GM12891 (cell line): ENCODE measurements at regions not wholly inside any gene's neighbourhood (a gene's known extent, or its start where the extent isn't known, plus 50 kb on each side); places are given as distances from the start of the nearest gene placed in this dataset.
A peak's percentile ranks its signal among the peaks of the same experiment; 100 is the strongest.

Experiments used
- DNase-seq: peaks from one replicate; pipeline ENCODE4 v3.0.0; 2011; ENCODE audit warnings: low spot score; ENCODE audit not compliant: insufficient read length
- FAIRE-seq: peaks from 2 replicates; lab custom pipeline; 2011; peaks lifted over from hg19 to GRCh38; lab: Jason Lieb, UNC
- PAX5 ChIP-seq: IDR thresholded peaks from 2 replicates; pipeline ENCODE4 v1.6.1; 2011; ENCODE audit warnings: low read length, moderate library complexity, mild to moderate bottlenecking; ENCODE audit not compliant: insufficient read depth, severe bottlenecking
- POLR2A ChIP-seq: IDR thresholded peaks from 2 replicates; pipeline ENCODE4 v1.6.1; 2011; ENCODE audit warnings: low read depth, low read length, control low read depth
- POLR2AphosphoS5 ChIP-seq: IDR thresholded peaks from 2 replicates; pipeline ENCODE4 v1.6.1; 2011; ENCODE audit warnings: low read depth, low read length, control low read depth
- POU2F2 ChIP-seq: IDR thresholded peaks from 2 replicates; pipeline ENCODE4 v1.6.1; 2011; ENCODE audit warnings: low read depth, mild to moderate bottlenecking, control low read depth, low read length, moderate library complexity
- SPI1 ChIP-seq: IDR thresholded peaks from 2 replicates; pipeline ENCODE4 v1.6.1; 2011; ENCODE audit warnings: low read depth, low read length, control low read depth
- TAF1 ChIP-seq: IDR thresholded peaks from 2 replicates; pipeline ENCODE4 v1.6.1; 2011; ENCODE audit warnings: low read depth, low read length, control low read depth

GRCh38 chr12:68446384-68446783 lies 114.2 kb upstream of the MDM1 start:
- TF ChIP-seq SPI1 (no peak), POLR2A (no peak), PAX5 (no peak), POU2F2 (no peak), TAF1 (no peak), POLR2AphosphoS5 (no peak)
- DNase-seq (no peak), FAIRE-seq (no peak)

- FAIRE-seq (no peak), DNase-seq (no peak)
- TF ChIP-seq POLR2A (no peak), TAF1 (no peak), SPI1 (no peak), POU2F2 (no peak), PAX5 (no peak), POLR2AphosphoS5 (no peak)
These were observed 115.0 kb upstream of the MDM1 start for GRCh38 chr12:68446901-68447796.

GRCh38 chr12:68447797-68448260 lies 115.7 kb upstream of the MDM1 start:
- FAIRE-seq (no peak), DNase-seq (no peak)
- no peak for TF ChIP-seq PAX5
- no peak for TF ChIP-seq SPI1
- no peak for TF ChIP-seq POLR2AphosphoS5
- no peak for TF ChIP-seq POU2F2
- TF ChIP-seq TAF1, result no peak
- no peak for TF ChIP-seq POLR2A

GRCh38 chr12:68449196-68449595 lies 117.0 kb upstream of the MDM1 start:
- DNase-seq, result no peak
- FAIRE-seq, result no peak
- TF ChIP-seq SPI1 (no peak), TAF1 (no peak), POU2F2 (no peak), PAX5 (no peak), POLR2AphosphoS5 (no peak), POLR2A (no peak)

- no peak for FAIRE-seq
- DNase-seq, result no peak
- TF ChIP-seq TAF1 (no peak), POLR2AphosphoS5 (no peak), SPI1 (no peak), POU2F2 (no peak; the same call in 1 of the 2 replicates), POLR2A (no peak), PAX5 (no peak)
These were observed 118.7 kb upstream of the MDM1 start for GRCh38 chr12:68450947-68451260.

GRCh38 chr12:68451261-68452077 lies 119.3 kb upstream of the MDM1 start:
- FAIRE-seq (peak; percentile 75), DNase-seq (no peak)
- no peak for TF ChIP-seq TAF1
- TF ChIP-seq POU2F2, result peak; percentile 88; the same call in 1 of the 2 replicates
- no peak for TF ChIP-seq POLR2A

GRCh38 chr12:68452078-68452715 lies 120.0 kb upstream of the MDM1 start:
- TF ChIP-seq PAX5 (no peak), SPI1 (no peak), POU2F2 (no peak), TAF1 (no peak)
- FAIRE-seq, result no peak
- DNase-seq, result no peak

- TF ChIP-seq POU2F2, result no peak
- TF ChIP-seq PAX5, result no peak
- TF ChIP-seq POLR2AphosphoS5, result no peak
- TF ChIP-seq SPI1, result no peak
- TF ChIP-seq POLR2A, result no peak
- no peak for TF ChIP-seq TAF1
- FAIRE-seq (peak; percentile 28), DNase-seq (no peak)
These were observed 121.1 kb upstream of the MDM1 start for GRCh38 chr12:68453278-68453677.

GRCh38 chr12:68453876-68454275 lies 121.7 kb upstream of the MDM1 start:
- DNase-seq (no peak), FAIRE-seq (no peak)
- TF ChIP-seq POLR2A (no peak), POLR2AphosphoS5 (no peak), POU2F2 (no peak), SPI1 (no peak), TAF1 (no peak), PAX5 (no peak)

GRCh38 chr12:68454892-68455291 lies 122.7 kb upstream of the MDM1 start:
- DNase-seq (no peak), FAIRE-seq (no peak)
- TF ChIP-seq SPI1 (no peak), POU2F2 (no peak), POLR2A (no peak), TAF1 (no peak), PAX5 (no peak), POLR2AphosphoS5 (no peak)
